ENCODE measurements at regions not wholly inside any gene's neighbourhood (a gene's known extent, or its start where the extent isn't known, plus 50 kb on each side); places are given as distances from the start of the nearest gene placed in this dataset.

- DNase-seq (ENCODE audit: low spot score), result no peak
- Histone ChIP-seq H3K36me3 (ENCODE audit: control insufficient read depth in 4 of 4, insufficient read depth in 3 of 4, low read depth in 1 of 4, low read length in 3 of 4) (no peaks in the 10 kb centered on the region), H3K9me3 (ENCODE audit: control insufficient read depth in 4 of 4, low read length in 3 of 4) (no peaks in the 10 kb centered on the region), H3K27ac (ENCODE audit: low read depth in 1 of 2, low read length in 2 of 2) (no peak overlapping the region), H3K9ac (ENCODE audit: low read depth in 1 of 2, low read length in 2 of 2) (no peak overlapping the region), H3K4me3 (ENCODE audit: low read depth in 1 of 3, low read length in 3 of 3) (no peak overlapping the region), H3K4me1 (ENCODE audit: control insufficient read depth in 4 of 4, insufficient read depth in 4 of 4, low read length in 3 of 4) (no peaks in the 10 kb centered on the region), H3K27me3 (ENCODE audit: control insufficient read depth in 4 of 4, insufficient read depth in 4 of 4, low read length in 3 of 4) (no peaks in the 10 kb centered on the region)
- TF ChIP-seq CTCF (IDR thresholded peaks at IDR 0.05; ENCODE audit: low read depth, low read length, missing input control) (no peak), RXRA (IDR thresholded peaks at IDR 0.05) (no peak), EGR1 (IDR thresholded peaks at IDR 0.05; ENCODE audit: low read depth in 2 of 2) (no peak), NR2F2 (IDR thresholded peaks at IDR 0.05) (no peak), GABPA (IDR thresholded peaks at IDR 0.05 in 1 of 2, conservative IDR thresholded peaks at IDR 0.05 in 1 of 2) (no peak), FOXA1 (IDR thresholded peaks at IDR 0.05) (no peak), YY1 (IDR thresholded peaks at IDR 0.05) (no peak), RAD21 (IDR thresholded peaks at IDR 0.05) (no peak), ZBTB33 (IDR thresholded peaks at IDR 0.05) (no peak), HNF4A (conservative IDR thresholded peaks at IDR 0.05) (no peak), MAX (IDR thresholded peaks at IDR 0.05) (no peak), HNF4G (IDR thresholded peaks at IDR 0.05) (no peak), REST (IDR thresholded peaks at IDR 0.05) (no peak), JUND (IDR thresholded peaks at IDR 0.05) (no peak), ATF3 (IDR thresholded peaks at IDR 0.05) (no peak), TAF1 (conservative IDR thresholded peaks at IDR 0.05) (no peak), FOXA2 (IDR thresholded peaks at IDR 0.05) (no peak), SP1 (IDR thresholded peaks at IDR 0.05) (no peak)
- whole genome bisulfite sequencing, result 82% methylated on average over 2 of the region's 2 CpGs
These were observed 109.2 kb downstream of the AASDHPPT start for GRCh38 chr11:106186630-106187029.
